ENCODE measurements at regions not wholly inside any gene's neighbourhood (a gene's known extent, or its start where the extent isn't known, plus 50 kb on each side); places are given as distances from the start of the nearest gene placed in this dataset.

DNA sequence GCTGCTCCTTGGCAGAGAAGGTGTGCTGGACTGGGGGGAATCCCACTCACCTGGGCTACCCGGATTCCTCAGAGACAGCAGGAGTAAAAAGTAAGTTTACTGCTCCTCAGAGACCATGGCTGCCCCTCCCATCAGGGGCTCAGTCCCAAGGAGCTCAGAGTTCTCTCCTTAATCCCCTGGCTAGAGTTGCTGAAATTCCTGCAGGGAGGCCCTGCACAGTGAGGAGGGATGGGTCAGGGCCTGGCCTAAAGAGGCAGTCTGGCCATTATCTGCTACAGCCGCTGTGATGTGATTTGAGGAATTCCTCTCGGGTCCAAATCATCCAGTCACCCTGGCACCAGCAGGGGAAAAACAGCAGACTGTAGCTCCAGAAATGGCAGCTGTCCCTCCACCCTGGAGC lies 502.5 kb downstream of the PCDH17 start:
- TF ChIP-seq GATA3 (IDR thresholded peaks at IDR 0.05; ENCODE audit: low read depth, low read length) = no peak
- TF ChIP-seq GATA2 (IDR thresholded peaks at IDR 0.05; ENCODE audit: low read depth, low read length) = no peak

DNA sequence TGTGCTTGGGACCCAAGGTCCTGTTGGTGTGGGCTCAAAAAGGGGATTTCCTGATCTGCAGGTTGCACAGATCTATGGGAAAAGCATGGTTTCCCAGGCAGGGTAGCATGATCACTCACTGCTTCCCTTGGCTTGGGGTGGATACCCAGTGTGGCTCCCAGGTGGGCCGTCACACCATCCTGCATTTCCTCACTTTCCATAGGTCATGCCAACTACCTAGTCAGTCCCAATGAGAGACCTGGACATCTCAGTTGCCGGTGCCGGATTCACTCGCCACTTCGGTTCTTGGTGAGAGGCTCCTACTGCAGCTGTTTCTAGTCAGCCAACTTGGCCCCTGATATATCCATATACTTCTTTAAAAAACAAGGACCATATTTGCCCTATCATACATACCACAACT lies 503.0 kb downstream of the PCDH17 start:
- TF ChIP-seq GATA3 (IDR thresholded peaks at IDR 0.05; ENCODE audit: low read depth, low read length) = no peak
- no peak for TF ChIP-seq GATA2 (IDR thresholded peaks at IDR 0.05; ENCODE audit: low read depth, low read length)

DNA sequence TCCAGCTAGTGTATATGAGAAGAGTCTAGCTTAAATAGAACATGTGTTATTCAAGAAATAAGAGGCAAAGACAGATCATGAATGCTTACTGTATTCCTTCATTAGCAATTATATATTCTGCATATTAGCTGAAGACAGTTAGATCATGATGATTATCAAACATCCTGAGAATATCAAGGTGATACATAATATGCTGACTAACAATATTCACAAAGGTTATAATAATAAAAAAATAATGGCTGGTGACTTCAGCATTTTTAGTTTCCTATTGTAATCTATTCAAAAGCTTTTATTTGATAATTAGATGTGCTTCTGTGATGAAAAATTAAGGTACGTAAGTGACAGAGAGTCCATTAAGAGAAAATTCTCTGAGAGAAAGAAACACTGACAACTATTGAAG lies 511.4 kb downstream of the PCDH17 start:
- no peak for TF ChIP-seq GATA3 (IDR thresholded peaks at IDR 0.05; ENCODE audit: low read depth, low read length)
- no peak for TF ChIP-seq GATA2 (IDR thresholded peaks at IDR 0.05; ENCODE audit: low read depth, low read length)

DNA sequence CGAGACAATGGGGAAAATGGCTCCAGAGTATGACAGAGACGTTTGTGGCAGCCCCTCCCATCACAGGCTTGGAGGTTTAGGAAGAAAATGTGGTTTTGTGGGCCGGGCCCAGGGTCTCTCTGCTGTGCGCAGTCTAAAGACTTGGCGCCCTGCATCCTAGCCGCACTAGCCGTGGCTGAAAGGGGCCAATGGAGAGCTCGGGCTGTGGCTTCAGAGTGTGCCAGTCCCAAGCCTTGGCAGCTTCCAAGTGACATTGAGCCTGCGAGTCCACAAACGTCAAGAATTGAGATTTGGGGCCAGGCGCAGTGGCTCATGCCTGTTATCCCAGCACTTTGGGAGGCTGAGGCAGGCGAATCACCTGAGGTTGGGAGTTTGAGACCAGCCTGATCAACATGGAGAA lies 513.1 kb downstream of the PCDH17 start:
- TF ChIP-seq GATA2 (IDR thresholded peaks at IDR 0.05; ENCODE audit: low read depth, low read length) (no peak), GATA3 (IDR thresholded peaks at IDR 0.05; ENCODE audit: low read depth, low read length) (no peak)

DNA sequence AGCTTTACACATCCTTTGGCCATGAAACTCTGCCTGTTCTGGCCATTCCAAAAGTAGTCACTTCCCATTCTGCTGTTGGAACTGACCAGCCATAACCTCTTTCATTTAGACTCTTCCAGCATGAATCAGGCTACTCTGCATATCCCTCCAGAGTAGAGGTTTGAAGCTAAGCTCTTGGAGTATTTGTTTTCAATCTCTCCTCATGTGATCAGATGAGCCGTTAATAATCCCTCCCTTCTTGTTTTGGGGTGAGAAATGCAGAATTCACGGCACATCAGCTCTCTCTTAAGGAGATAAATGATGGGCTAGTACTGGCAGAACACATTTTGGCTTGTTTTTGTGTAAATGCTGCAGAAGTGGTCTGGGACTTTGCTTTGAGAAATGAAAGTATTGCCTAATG lies 519.9 kb downstream of the PCDH17 start:
- TF ChIP-seq GATA3 (IDR thresholded peaks at IDR 0.05; ENCODE audit: low read depth, low read length) = no peak
- TF ChIP-seq GATA2 (IDR thresholded peaks at IDR 0.05; ENCODE audit: low read depth, low read length) = no peak

DNA sequence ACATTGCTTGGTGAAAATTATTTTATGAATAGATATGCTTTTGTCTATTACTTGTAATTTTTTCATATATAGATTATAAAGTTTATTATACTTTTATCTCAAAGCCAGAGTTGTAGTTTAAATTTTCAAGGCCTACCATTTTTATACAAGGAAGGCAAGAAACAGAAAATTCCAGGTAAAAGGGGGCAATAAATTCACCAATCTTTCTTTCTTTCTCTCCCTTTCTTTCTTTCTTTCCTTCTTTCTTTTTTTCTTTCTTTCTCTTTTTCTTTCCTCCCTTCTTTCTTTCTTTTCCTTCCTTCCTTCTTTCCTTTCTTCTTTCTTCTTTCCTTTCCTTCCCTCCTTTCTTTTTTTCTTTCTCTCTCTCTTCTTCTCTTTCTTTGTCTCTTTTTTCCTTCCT lies 529.4 kb downstream of the PCDH17 start:
- TF ChIP-seq GATA3 (IDR thresholded peaks at IDR 0.05; ENCODE audit: low read depth, low read length) = no peak
- TF ChIP-seq GATA2 (IDR thresholded peaks at IDR 0.05; ENCODE audit: low read depth, low read length) = no peak

DNA sequence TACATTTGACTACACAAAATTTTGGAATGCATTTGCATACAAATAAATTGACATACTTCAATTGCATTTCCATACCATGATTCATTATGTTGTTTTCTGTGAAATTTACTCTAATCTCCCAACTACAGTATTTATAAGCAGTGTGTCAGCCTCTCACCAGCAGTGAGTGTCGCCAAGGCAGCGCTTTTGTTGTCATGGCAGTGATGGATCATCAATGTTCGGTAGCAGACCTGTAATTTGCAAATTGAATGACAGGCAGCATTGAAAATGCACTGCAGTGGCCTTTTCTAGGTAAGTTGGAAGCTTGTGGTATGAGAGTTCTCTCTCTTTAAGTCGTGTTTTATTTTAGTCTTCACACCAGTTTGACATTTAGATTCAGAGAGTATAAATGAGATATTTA lies 534.1 kb downstream of the PCDH17 start:
- TF ChIP-seq GATA3 (IDR thresholded peaks at IDR 0.05; ENCODE audit: low read depth, low read length) (no peak), GATA2 (IDR thresholded peaks at IDR 0.05; ENCODE audit: low read depth, low read length) (no peak)

DNA sequence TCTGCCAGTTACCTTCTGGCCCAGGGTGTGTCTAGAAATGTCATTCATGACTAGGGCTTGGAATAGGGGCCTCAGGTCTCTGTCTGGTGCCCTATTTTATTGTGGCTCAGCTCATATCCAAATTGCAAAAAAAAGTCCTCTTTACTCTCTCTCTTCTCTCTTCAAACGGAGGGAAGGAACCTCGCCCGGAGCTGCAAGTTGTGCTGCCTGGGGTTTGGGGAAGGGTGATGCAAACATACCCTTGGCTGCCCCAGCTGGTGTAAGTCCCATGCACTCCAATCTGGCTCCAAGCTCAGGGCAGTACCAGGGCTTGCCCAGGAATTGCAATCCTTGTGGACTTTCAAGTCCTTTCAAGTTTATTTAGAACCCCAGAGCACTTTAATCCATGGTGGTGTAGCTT lies 549.6 kb downstream of the PCDH17 start:
- no peak for TF ChIP-seq GATA2 (IDR thresholded peaks at IDR 0.05; ENCODE audit: low read depth, low read length)
- TF ChIP-seq GATA3 (IDR thresholded peaks at IDR 0.05; ENCODE audit: low read depth, low read length) = no peak

DNA sequence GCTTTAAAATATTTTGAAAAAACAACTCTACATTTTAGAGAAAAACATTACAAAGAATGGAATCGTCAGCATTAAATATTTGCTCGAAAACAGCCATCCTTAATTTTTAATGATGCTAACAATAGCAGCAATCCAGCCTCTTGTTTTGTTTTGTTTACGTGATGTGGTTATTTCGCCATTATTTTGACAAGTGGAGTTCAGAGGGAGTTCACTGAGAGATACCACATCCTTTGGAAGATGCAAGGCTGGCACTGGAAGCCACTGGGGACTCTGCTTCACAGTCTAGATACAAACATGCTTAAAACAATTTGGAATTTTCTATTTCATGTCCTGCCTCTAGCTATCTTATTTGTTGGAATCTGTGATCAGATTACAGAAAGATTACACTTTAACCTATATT lies 556.3 kb downstream of the PCDH17 start:
- TF ChIP-seq GATA2 (IDR thresholded peaks at IDR 0.05; ENCODE audit: low read depth, low read length) (no peak), GATA3 (IDR thresholded peaks at IDR 0.05; ENCODE audit: low read depth, low read length) (no peak)

DNA sequence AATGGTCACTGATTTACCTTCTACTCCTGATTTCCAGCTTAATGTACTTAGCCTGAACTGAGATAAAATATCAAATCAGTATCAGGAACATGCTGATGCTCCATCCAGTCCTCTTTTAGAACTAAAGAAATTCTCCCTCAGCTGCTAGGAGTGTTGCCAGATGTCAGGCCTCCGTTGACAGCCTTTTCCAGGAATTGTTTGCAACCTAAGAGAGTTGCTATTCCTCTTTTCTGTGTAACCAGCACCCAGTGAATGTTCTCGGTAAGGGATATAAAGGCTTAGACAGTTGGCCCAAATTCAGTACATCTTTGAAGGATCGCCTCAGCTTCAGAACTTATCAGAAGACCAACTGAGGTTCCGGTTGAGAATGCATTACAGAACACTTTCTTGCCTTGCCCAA lies 559.0 kb downstream of the PCDH17 start:
- TF ChIP-seq GATA2 (IDR thresholded peaks at IDR 0.05; ENCODE audit: low read depth, low read length) (no peak), GATA3 (IDR thresholded peaks at IDR 0.05; ENCODE audit: low read depth, low read length) (no peak)

DNA sequence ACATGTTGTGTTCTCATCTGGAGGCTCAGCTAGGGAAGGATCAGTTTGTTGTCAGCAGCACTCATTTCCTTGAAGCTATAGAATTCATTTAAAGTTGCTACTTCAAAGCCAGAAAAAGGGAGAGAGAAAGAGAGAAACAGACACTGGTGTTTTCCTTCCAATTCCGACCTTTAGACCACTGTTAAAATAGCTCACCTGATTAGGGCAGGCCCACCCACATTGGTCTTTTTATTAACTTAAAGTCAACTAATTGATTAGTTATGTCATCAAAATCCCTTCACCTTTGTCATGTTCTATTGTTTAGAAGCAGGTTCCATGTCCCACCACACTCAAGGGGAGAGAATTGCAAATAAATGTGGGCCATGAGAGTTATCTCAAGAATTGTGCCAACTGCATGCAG lies 560.2 kb downstream of the PCDH17 start:
- TF ChIP-seq GATA3 (IDR thresholded peaks at IDR 0.05; ENCODE audit: low read depth, low read length) (no peak), GATA2 (IDR thresholded peaks at IDR 0.05; ENCODE audit: low read depth, low read length) (no peak)

DNA sequence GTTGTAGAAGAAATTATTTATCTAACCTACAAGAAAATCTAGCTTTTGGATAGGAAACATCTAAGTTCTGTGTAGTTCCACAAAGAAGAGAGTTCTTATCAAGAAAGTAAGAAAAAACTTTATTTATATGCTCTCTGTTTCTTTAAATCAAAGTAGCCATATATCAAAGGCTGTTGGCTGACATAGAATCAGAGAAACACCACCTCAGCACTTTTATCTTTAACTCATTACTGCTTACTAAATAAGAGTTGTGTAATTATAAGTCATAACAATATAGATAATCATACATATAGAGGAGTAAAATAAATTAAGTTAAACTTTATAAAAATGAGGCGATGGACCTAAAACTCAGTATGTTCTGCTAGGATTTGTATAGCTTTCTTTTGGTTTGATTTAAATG lies 570.6 kb downstream of the PCDH17 start:
- TF ChIP-seq GATA3 (IDR thresholded peaks at IDR 0.05; ENCODE audit: low read depth, low read length) = no peak
- no peak for TF ChIP-seq GATA2 (IDR thresholded peaks at IDR 0.05; ENCODE audit: low read depth, low read length)

DNA sequence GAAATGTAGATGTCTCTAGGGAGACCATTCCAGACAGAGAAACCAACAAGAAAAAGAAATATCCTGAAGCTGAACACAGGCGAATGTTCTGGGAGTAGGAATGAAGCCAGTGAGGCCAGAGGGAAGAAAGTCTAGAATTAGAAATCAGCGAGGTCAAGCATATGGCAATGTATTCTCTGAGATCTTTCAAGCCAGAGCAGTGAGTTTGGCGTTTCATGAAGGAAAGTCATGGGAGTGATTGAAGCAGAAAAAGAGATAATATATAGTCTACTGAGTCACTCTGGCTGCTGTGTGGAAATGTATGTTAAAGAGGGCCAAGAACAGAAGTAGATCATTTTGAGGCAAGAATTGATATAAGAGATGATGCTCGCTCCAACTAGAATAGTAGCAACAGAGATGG lies 576.0 kb downstream of the PCDH17 start:
- no peak for TF ChIP-seq GATA2 (IDR thresholded peaks at IDR 0.05; ENCODE audit: low read depth, low read length)
- no peak for TF ChIP-seq GATA3 (IDR thresholded peaks at IDR 0.05; ENCODE audit: low read depth, low read length)

DNA sequence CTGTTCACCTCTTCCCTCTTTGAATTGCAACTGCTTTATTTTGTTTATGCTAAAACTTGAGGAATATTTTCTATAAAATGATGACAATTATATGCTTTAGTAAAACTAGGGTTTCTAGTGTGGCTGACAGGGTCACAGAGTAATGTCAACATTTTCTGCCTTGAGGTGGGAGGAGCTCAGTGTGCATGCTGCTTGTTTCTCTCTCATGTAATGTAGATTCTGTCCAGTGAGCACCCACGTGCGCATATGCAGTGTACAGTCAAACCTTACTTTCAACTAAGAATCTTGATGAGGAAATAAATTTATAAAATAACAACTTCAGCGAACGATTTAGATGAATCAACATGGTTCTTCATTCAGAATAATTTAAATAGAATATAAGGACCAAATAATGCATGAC lies 603.9 kb downstream of the PCDH17 start:
- TF ChIP-seq GATA3 (IDR thresholded peaks at IDR 0.05; ENCODE audit: low read depth, low read length) = no peak
- no peak for TF ChIP-seq GATA2 (IDR thresholded peaks at IDR 0.05; ENCODE audit: low read depth, low read length)

DNA sequence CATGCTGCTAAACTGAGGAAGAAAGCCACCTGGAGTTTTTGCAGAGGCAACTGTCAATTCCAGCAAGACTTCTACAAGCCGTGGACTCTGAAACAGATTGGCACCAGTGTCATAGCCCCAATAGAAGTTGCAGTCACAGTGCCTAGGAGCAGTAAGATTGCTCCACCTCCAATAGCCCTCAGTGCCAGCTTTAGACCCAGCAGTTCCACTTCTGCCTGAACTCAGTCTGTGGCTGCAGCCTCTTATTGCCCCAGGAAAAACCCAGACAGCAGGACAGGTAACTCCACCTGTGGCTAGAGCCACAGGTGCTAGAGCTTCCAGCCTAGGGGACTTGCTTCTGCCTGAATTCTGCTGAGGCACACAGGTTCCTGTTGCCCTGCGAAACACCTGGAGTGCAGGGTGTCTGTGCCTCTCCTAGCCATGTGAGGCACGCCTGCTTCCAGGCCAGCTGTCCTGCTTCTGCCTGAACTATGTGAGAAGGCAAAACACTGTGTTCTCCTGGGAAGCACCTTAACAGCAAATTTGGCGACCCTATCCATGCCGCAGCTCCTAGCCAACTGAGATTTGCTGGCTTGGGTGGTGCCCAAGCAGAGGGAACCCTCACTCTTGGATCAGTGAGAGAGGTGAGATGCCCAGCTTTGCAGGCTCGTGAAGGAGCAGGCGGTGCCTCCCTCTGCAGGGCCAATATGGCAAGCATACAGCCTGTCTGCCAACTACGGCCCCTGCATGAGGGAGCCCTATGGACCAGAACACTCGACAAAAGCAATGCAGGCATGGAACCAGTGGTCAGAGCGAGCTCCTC lies 607.6 kb downstream of the PCDH17 start:
- no peak for TF ChIP-seq GATA2 (IDR thresholded peaks at IDR 0.05; ENCODE audit: low read depth, low read length)
- no peak for TF ChIP-seq GATA3 (IDR thresholded peaks at IDR 0.05; ENCODE audit: low read depth, low read length)

All from SH-SY5Y (cell line).